Spleen (tissue), 11 donors: ENCODE measurements at regions not wholly inside any gene's neighbourhood (a gene's known extent, or its start where the extent isn't known, plus 50 kb on each side); places are given as distances from the start of the nearest gene placed in this dataset.

Source experiments
- DNase-seq: peaks from one replicate; pipeline ENCODE4 v3.0.0-alpha.2; 2020
- H3K27ac ChIP-seq, 8 donors: fragments of 200-600 bp; sonication (generic) in 7 of 8; 1 replicate in 4 of 8; 2 replicates in 4 of 8; pipeline versions ENCODE4 v1.5.0 to v1.8.0; 2016 to 2021; ENCODE audit warnings: inconsistent platforms in 4 of 8, mild to moderate bottlenecking in 4 of 8, moderate library complexity in 1 of 8
- H3K27me3 ChIP-seq, 7 donors: fragments of 200-600 bp; sonication (generic) in 6 of 7; replicated peaks in 1 of 7; 1 replicate in 4 of 7; 2 replicates in 3 of 7; pipeline versions ENCODE4 v1.5.0 to v1.8.0; 2016 to 2021; ENCODE audit warnings: inconsistent platforms in 3 of 7, mild to moderate bottlenecking in 1 of 7
- H3K36me3 ChIP-seq, 6 donors: fragments of 200-600 bp; sonication (generic) in 5 of 6; 1 replicate in 4 of 6; 2 replicates in 2 of 6; pipeline versions ENCODE4 v1.5.0 to v1.8.0; 2016 to 2021; ENCODE audit warnings: inconsistent platforms in 2 of 6
- H3K4me1 ChIP-seq, 6 donors: fragments of 200-600 bp; sonication (generic) in 5 of 6; 1 replicate in 3 of 6; 2 replicates in 3 of 6; pipeline versions ENCODE4 v1.5.0 to v1.8.0; 2016 to 2021; ENCODE audit warnings: inconsistent platforms in 3 of 6
- H3K4me3 ChIP-seq, 8 donors: fragments of 200-600 bp; sonication (generic) in 7 of 8; 1 replicate in 4 of 8; 2 replicates in 4 of 8; pipeline versions ENCODE4 v1.5.0 to v1.8.0; 2016 to 2021; ENCODE audit warnings: inconsistent platforms in 4 of 8, mild to moderate bottlenecking in 4 of 8, moderate library complexity in 2 of 8
- H3K9me3 ChIP-seq, 8 donors: fragments of 200-600 bp; sonication (generic) in 7 of 8; 1 replicate in 4 of 8; 2 replicates in 4 of 8; pipeline versions ENCODE4 v1.5.0 to v1.8.0; 2016 to 2021; ENCODE audit warnings: inconsistent platforms in 4 of 8
- POLR2A ChIP-seq, 3 donors: fragments of 450-650 bp; IDR thresholded peaks; one replicate each; pipeline ENCODE4 v1.5.1; 2017; ENCODE audit warnings: antibody characterized with exemption in 3 of 3, mild to moderate bottlenecking in 1 of 3
- POLR2AphosphoS5 ChIP-seq, 3 donors: sonication (generic); formaldehyde crosslinking; IDR thresholded peaks; one replicate each; pipeline ENCODE4 v1.5.1; 2017; ENCODE audit warnings: antibody characterized with exemption in 3 of 3
- WGBS, 5 donors: extraction: QIAGEN DNeasy Blood & Tissue Kit in 3 of 5; methylation state at CpG; one replicate each; pipeline versions ENCODE4 v1.1.5 to v1.1.7; 2013 to 2018; 5-methylcytosine and 5-hydroxymethylcytosine counted together
- intact Hi-C: fragments of 100-400 bp; cut with DNase I; formaldehyde crosslinking; loops from one replicate; pipeline ENCODE4 v1.15.0; 2023; ENCODE audit warnings: low total_unique reads
- TF ChIP-seq, protein P1 (sequence below), 11 experiments: fragments of 200-600 bp in 7 of 11; fragments of 450-650 bp in 4 of 11; sonication (generic) in 4 of 11; IDR thresholded peaks in 8 of 11; conservative IDR thresholded peaks in 3 of 11; 1 replicate in 7 of 11; 2 replicates in 4 of 11; pipeline versions ENCODE4 v1.4.0 to v1.8.0; 2016 to 2021; ENCODE audit warnings: antibody characterized with exemption in 11 of 11, inconsistent platforms in 4 of 11, mild to moderate bottlenecking in 1 of 11
- donor health status: healthy with polysubstance abuse.
- donor health status: DM: no; HTN: no; CAD: no; lungs with moderate emphysema.
- donor health status: DM: no; HTN: no; CAD: no.
- donor health status: Bipolar disorder and iron deficiency.
- donor health status: healthy.
- donor health status: DM: no; HTN: no; CAD: no.
- donor health status: DM: yes; HTN: yes; CAD: no.

DNA sequence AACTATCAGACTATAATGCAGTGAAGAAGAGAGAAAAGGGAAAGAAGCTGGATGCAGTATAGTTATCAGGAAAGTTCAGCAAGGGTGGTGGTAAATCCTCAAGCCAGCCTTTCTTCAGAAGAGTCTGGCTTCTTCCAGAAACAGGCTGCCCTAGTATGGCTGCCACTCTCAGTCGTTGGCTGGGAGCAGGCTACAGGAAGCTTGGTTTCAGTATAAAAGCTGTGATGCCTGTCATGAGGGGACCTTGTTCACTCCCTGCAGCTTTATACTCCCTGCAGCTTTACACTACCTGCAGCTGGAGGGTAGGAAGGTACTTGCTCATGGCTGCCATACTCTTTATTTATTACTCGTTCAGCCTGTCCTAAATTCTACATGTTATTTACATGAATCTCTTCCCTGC is 63.3 kb upstream of the ARHGAP18 start:
- DNase-seq = no peak
- no peak overlapping the region for H3K4me3 ChIP-seq
- WGBS, 5 donors = 43 to 53% (median 47%) methylated on average over 2 of the region's 2 CpGs
- H3K27me3 ChIP-seq = peaks cover 0 to 5% (median 0%) of the 10 kb centered on the region in 7 donors
- peaks cover 0 to 6% (median 2%) of the 10 kb centered on the region in 8 donors for H3K9me3 ChIP-seq
- H3K4me1 ChIP-seq = peaks cover 0 to 6% (median 1%) of the 10 kb centered on the region in 6 donors
- no peak for TF ChIP-seq POLR2AphosphoS5 (IDR thresholded peaks at IDR 0.05)
- TF ChIP-seq, protein P1, sequence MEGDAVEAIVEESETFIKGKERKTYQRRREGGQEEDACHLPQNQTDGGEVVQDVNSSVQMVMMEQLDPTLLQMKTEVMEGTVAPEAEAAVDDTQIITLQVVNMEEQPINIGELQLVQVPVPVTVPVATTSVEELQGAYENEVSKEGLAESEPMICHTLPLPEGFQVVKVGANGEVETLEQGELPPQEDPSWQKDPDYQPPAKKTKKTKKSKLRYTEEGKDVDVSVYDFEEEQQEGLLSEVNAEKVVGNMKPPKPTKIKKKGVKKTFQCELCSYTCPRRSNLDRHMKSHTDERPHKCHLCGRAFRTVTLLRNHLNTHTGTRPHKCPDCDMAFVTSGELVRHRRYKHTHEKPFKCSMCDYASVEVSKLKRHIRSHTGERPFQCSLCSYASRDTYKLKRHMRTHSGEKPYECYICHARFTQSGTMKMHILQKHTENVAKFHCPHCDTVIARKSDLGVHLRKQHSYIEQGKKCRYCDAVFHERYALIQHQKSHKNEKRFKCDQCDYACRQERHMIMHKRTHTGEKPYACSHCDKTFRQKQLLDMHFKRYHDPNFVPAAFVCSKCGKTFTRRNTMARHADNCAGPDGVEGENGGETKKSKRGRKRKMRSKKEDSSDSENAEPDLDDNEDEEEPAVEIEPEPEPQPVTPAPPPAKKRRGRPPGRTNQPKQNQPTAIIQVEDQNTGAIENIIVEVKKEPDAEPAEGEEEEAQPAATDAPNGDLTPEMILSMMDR (IDR thresholded peaks at IDR 0.05 in 8 of 11, conservative IDR thresholded peaks at IDR 0.05 in 3 of 11) = no peak
- TF ChIP-seq POLR2A (IDR thresholded peaks at IDR 0.05) = no peak
- H3K36me3 ChIP-seq = no peaks in the 10 kb centered on the region
- intact Hi-C loops = no loop called here
- no peak overlapping the region for H3K27ac ChIP-seq

DNA sequence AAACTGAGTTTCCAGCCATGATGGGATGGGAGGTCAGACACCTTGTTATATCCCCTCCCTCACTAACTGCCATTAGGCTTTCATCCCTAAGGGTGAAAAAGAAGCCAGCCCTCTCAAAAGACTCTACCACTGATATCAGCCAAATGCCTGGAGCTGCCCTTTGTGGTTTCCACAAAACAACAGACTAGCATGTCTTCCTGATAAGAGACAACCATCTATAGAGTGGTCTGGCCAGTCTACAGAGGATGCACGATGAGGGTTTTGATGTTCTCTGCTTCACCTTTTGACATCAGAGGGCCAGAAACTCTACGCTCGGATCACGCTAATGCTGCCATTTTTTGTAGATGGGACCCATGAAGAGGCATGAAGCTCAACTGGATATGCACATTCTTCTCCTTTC is 61.7 kb upstream of the ARHGAP18 start:
- H3K4me1 ChIP-seq = peaks cover 3 to 17% (median 13%) of the 10 kb centered on the region in 6 donors
- DNase-seq = no peak
- TF ChIP-seq POLR2A (IDR thresholded peaks at IDR 0.05) = no peak
- TF ChIP-seq, protein P1 (IDR thresholded peaks at IDR 0.05 in 8 of 11, conservative IDR thresholded peaks at IDR 0.05 in 3 of 11) = no peak
- TF ChIP-seq POLR2AphosphoS5 (IDR thresholded peaks at IDR 0.05) = no peak
- intact Hi-C loops = no loop called here
- WGBS, 5 donors = 92 to 97% (median 94%) methylated on average over 4 of the region's 4 CpGs
- no peaks in the 10 kb centered on the region for H3K36me3 ChIP-seq
- no peaks in the 10 kb centered on the region for H3K9me3 ChIP-seq
- peaks cover 0 to 20% (median 14%) of the 10 kb centered on the region in 7 donors for H3K27me3 ChIP-seq
- H3K4me3 ChIP-seq = no peak overlapping the region
- H3K27ac ChIP-seq = no peak overlapping the region

DNA sequence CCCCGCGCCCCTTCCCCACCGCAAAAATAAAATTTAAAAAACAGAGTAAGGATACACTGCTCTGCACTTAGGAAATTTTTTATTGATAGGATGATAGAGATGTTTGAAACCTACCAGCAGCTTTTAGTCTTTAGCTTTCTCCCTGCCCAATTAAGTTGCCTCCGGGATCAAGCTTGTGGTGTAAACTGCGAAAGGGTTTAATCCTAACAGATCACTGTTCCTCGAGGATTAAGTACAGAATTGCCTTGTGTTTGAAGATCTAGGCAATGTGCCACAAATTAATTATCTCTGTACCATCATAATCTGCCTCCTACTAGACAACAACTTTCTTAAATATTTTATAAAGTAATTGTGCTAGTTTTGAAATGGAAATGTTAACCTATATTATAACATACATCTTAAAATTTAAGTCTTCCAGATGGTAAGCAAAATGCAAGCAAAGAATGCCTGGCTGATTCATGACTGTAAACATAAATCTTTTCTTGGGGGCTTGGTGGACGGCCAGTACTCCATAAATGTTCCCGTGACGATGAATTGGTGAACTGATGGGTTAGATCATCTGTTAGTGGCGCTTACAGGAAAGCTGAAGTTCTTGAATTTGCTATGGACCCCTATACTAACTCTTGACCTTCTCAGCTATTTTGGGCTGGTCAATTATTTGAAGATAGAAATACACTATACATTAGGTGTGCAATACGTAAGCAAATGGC is 58.0 kb upstream of the ARHGAP18 start:
- Histone ChIP-seq H3K9me3 (no peaks in the 10 kb centered on the region), H3K27ac (no peak overlapping the region), H3K4me3 (peak overlapping the region in 5 of 8 donors; percentile 34 to 69 (median 45)), H3K4me1 (peaks cover 3 to 15% (median 12%) of the 10 kb centered on the region in 6 donors), H3K36me3 (no peaks in the 10 kb centered on the region), H3K27me3 (peaks cover 0 to 43% (median 29%) of the 10 kb centered on the region in 7 donors)
- intact Hi-C loops = no loop called here
- no peak for TF ChIP-seq POLR2A (IDR thresholded peaks at IDR 0.05)
- TF ChIP-seq POLR2AphosphoS5 (IDR thresholded peaks at IDR 0.05) = no peak
- TF ChIP-seq, protein P1 (IDR thresholded peaks at IDR 0.05 in 8 of 11, conservative IDR thresholded peaks at IDR 0.05 in 3 of 11) = no peak
- 74 to 82% (median 76%) methylated on average over 11 of the region's 11 CpGs for WGBS, 5 donors
- DNase-seq = no peak

DNA sequence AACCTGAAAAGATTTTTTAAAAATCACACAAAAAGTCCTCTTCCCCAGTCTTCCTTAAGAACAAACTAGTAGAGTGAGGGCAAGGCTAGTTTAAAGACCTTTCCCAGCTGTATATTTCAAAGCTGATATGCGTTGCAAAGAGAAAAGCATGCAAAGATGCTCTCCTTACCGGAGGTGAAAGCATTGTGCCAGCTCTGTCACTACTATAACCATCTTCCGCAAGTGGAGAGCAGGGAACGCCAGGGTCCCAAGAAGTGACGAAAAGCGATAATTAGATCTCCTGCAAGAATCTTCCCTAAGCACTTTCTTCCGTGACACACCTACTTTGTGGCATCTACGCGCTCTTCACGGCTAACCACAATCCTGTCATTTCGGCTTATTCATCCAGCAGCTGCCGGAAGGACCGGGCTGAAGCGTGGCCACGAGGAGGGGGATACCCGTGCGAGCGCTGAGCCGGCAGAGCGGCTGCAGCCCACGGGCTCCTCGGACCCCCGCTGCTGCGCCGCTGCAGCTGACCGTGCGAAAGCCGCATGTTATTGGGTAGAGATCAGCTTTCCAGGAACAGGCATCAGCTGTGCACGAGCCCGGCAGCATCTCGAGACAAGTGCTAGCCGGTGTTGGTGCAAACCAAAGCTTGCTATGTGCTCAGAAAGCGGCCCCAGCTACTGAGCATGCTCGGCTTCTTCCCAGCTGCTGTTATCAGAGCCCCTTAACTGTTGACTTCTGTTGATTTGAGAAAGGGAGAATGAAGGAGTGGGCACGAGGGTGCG is 57.2 kb upstream of the ARHGAP18 start:
- H3K4me3 ChIP-seq = peak overlapping the region; percentile 22 to 69 (median 38)
- intact Hi-C loops = no loop called here
- peaks cover 0 to 43% (median 29%) of the 10 kb centered on the region in 7 donors for H3K27me3 ChIP-seq
- peaks cover 3 to 15% (median 12%) of the 10 kb centered on the region in 6 donors for H3K4me1 ChIP-seq
- 1 to 3% (median 2%) methylated on average over 27 to 36 of the region's 36 CpGs for WGBS, 5 donors
- peak; percentile 77 for DNase-seq
- no peaks in the 10 kb centered on the region for H3K36me3 ChIP-seq
- no peaks in the 10 kb centered on the region for H3K9me3 ChIP-seq
- H3K27ac ChIP-seq = no peak overlapping the region
- TF ChIP-seq POLR2A (IDR thresholded peaks at IDR 0.05) (no peak), POLR2AphosphoS5 (IDR thresholded peaks at IDR 0.05) (peak in 1 of 3 donors; percentile 33)
- TF ChIP-seq, protein P1 (IDR thresholded peaks at IDR 0.05 in 8 of 11, conservative IDR thresholded peaks at IDR 0.05 in 3 of 11) = no peak
